Gastrocnemius medialis (tissue), 4 donors: ENCODE measurements at regions not wholly inside any gene's neighbourhood (a gene's known extent, or its start where the extent isn't known, plus 50 kb on each side); places are given as distances from the start of the nearest gene placed in this dataset.

ENCODE experiments used
- POLR2A ChIP-seq, 2 donors: fragments of 450-650 bp; IDR thresholded peaks; one replicate each; pipeline ENCODE4 v1.6.1; 2017; ENCODE audit warnings: antibody characterized with exemption in 2 of 2, mild to moderate bottlenecking in 2 of 2, moderate library complexity in 2 of 2
- TF ChIP-seq, protein P1 (sequence below), 5 experiments: fragments of 450-650 bp in 3 of 5; fragments of 200-600 bp in 2 of 5; sonication (generic) in 2 of 5; IDR thresholded peaks in 4 of 5; conservative IDR thresholded peaks in 1 of 5; 1 replicate in 4 of 5; 2 replicates in 1 of 5; pipeline ENCODE4 v1.5.1; 2016 to 2019; ENCODE audit warnings: antibody characterized with exemption in 5 of 5, mild to moderate bottlenecking in 3 of 5, moderate library complexity in 3 of 5

DNA sequence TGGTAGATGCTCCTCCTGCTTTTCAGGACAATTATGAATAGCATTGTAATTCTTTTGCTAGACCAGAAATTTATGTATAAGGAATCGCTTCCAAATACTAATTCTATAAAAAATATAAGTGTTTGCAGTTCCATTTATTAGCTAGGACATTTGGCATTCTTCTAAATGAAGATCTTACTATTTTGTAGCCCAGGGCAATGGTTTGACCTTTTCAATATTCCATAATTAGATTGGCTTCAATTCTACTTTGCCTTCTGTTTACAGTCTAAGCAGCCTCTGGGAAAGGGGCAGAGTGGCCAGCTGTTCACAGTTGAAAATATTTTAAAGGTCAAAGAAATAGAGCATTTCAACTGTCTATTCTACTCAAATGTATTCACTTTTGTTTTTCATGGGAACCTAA, 912.1 kb upstream of the GRIA3 start:
- TF ChIP-seq, protein P1, sequence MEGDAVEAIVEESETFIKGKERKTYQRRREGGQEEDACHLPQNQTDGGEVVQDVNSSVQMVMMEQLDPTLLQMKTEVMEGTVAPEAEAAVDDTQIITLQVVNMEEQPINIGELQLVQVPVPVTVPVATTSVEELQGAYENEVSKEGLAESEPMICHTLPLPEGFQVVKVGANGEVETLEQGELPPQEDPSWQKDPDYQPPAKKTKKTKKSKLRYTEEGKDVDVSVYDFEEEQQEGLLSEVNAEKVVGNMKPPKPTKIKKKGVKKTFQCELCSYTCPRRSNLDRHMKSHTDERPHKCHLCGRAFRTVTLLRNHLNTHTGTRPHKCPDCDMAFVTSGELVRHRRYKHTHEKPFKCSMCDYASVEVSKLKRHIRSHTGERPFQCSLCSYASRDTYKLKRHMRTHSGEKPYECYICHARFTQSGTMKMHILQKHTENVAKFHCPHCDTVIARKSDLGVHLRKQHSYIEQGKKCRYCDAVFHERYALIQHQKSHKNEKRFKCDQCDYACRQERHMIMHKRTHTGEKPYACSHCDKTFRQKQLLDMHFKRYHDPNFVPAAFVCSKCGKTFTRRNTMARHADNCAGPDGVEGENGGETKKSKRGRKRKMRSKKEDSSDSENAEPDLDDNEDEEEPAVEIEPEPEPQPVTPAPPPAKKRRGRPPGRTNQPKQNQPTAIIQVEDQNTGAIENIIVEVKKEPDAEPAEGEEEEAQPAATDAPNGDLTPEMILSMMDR (IDR thresholded peaks at IDR 0.05 in 4 of 5, conservative IDR thresholded peaks at IDR 0.05 in 1 of 5) = no peak
- no peak for TF ChIP-seq POLR2A (IDR thresholded peaks at IDR 0.05)
